ENCODE measurements at regions not wholly inside any gene's neighbourhood (a gene's known extent, or its start where the extent isn't known, plus 50 kb on each side); places are given as distances from the start of the nearest gene placed in this dataset.
"Not testable (repeated sequence)": the region's sequence is repeated elsewhere in the genome, so short reads cannot be mapped to it uniquely, and the experiment has no call there.

- DNase-seq (ENCODE audit: low read depth) = no peak
Observed at GRCh38 chr15:39504808-39505207, 76.1 kb upstream of the THBS1 start.

GRCh38 chr15:39506146-39506545 lies 74.7 kb upstream of the THBS1 start:
- DNase-seq (ENCODE audit: low read depth) = no peak

- DNase-seq (ENCODE audit: low read depth) = no peak
Observed at GRCh38 chr15:39508536-39508935, 72.3 kb upstream of the THBS1 start.

- no peak for DNase-seq (ENCODE audit: low read depth)
Observed at GRCh38 chr15:39510001-39510701, 70.7 kb upstream of the THBS1 start.

GRCh38 chr15:39511000-39511915 lies 69.6 kb upstream of the THBS1 start:
- DNase-seq (ENCODE audit: low read depth) = no peak

GRCh38 chr15:39511916-39512260 lies 69.0 kb upstream of the THBS1 start:
- no peak for DNase-seq (ENCODE audit: low read depth)

GRCh38 chr15:39512643-39513042 lies 68.2 kb upstream of the THBS1 start:
- no peak for DNase-seq (ENCODE audit: low read depth)

GRCh38 chr15:39513936-39514335 lies 66.9 kb upstream of the THBS1 start:
- DNase-seq (ENCODE audit: low read depth) = no peak

- no peak for DNase-seq (ENCODE audit: low read depth)
Observed at GRCh38 chr15:39514933-39515332, 65.9 kb upstream of the THBS1 start.

GRCh38 chr15:39515765-39516164 lies 65.1 kb upstream of the THBS1 start:
- no peak for DNase-seq (ENCODE audit: low read depth)

- no peak for DNase-seq (ENCODE audit: low read depth)
Observed at GRCh38 chr15:39517122-39517855, 63.6 kb upstream of the THBS1 start.

- not testable (repeated sequence) for DNase-seq (ENCODE audit: low read depth)
Observed at GRCh38 chr15:39523968-39524367, 56.9 kb upstream of the THBS1 start.

- no peak for DNase-seq (ENCODE audit: low read depth)
Observed at GRCh38 chr15:39529457-39529856, 51.4 kb upstream of the THBS1 start.

- DNase-seq (ENCODE audit: low read depth) = no peak
Observed at GRCh38 chr15:39530480-39531342, 50.2 kb upstream of the THBS1 start.
